ENCODE measurements at regions not wholly inside any gene's neighbourhood (a gene's known extent, or its start where the extent isn't known, plus 50 kb on each side); places are given as distances from the start of the nearest gene placed in this dataset.

- no peak for DNase-seq (ENCODE audit: low spot score)
Measured at GRCh38 chr7:36006636-36007229, 146.3 kb upstream of the EEPD1 start.

GRCh38 chr7:36010656-36011587, 142.1 kb upstream of the EEPD1 start:
- no peak for DNase-seq (ENCODE audit: low spot score)

GRCh38 chr7:36011588-36011965, 141.5 kb upstream of the EEPD1 start:
- no peak for DNase-seq (ENCODE audit: low spot score)

DNA sequence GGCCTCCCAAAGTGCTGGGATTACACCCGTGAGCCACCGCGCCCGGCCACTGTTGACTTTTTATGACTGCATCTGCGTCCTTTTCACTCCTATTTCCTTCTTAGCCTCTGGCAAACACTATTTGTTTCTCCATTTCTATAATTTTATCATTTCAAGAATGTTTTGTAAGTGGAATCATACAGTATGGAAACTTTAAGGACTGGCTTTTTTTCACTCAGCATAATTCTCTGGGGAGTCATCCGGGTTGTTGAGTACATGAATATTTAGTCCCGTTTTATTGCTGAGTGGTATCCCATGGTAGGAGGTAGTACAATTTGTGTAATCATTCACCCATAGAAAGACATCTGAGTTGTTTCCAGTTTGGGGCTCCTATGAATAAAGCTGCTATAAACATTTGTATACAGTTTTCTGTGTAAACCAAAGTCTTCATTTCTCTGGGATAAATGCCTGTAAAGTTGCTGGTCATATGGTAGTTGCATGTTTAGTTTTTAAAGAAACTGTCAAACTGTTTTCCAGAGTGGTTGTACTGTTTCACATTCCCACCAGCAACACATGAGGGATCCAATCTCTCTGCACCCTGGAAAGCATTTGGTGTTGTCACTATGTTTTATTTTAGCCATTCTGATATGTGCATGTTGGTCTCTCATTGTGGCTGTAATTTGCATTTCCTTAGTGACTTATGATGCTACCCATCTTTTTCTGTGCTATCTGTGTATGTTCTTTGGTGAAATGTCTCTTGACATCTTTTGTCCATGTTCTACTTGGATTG, 139.6 kb upstream of the EEPD1 start:
- DNase-seq (ENCODE audit: low spot score), result no peak

DNA sequence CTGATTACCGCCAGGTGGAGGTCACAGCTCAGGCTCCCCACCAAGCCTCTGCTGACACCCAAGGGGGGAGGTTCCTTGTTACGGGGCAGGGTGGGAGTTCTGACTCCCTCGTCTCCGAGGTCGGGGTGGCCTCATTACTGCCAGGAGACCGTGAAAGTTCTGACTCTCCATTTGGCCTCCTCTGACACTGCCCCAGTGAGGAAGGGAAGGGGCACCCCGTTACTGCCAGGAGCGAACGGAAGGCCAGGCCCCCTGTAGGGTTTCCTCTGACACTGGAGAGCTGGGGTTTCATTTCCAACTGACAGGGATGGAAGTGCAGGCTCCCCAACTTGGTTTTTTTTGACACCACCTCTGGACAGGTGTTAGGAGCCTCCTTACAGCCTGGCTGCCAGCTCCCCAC, 138.1 kb upstream of the EEPD1 start:
- DNase-seq (ENCODE audit: low spot score), result no peak

DNA sequence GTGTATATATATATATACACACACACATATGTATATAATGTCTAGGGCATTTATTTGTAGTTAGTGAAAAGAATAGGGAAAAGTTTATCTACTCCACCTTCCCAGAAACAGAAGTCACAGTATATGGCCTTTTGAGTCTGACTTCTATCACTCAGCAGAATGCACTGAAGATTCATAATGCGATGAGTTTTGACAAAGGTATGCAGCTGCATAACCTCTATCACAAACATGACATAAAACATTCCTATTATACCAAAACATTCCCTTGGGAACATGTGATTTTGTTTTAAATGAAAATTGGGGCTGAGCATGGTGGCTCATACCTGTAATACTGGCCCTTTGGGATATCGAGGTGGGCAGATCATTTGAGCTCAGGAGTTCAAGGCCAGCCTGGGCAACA, 137.3 kb upstream of the EEPD1 start:
- DNase-seq (ENCODE audit: low spot score), result no peak

DNA sequence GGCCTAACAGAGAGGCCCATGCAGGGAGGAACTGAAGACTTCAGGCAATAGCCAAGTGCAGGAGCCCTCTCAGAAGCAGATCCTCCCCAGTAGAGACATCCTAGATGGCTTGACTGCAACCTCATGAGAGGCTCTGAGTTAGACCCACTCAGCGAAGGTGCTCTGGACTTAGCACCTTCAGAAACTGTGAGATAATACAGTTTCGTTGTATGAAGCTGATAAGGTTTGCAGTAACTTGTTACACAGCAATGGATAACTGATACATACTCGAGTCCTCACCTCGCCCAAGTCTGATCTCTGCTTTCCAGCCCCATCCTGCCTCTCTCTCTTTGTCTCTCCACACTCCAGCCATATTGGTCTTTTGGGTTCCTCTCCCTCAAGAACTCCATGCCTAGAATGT, 136.4 kb upstream of the EEPD1 start:
- DNase-seq (ENCODE audit: low spot score), result no peak

- no peak for DNase-seq (ENCODE audit: low spot score)
Measured at GRCh38 chr7:36017111-36017510, 135.9 kb upstream of the EEPD1 start.

GRCh38 chr7:36018816-36019484, 134.1 kb upstream of the EEPD1 start:
- DNase-seq (ENCODE audit: low spot score), result no peak

- DNase-seq (ENCODE audit: low spot score), result no peak
Measured at GRCh38 chr7:36019538-36019937, 133.5 kb upstream of the EEPD1 start.

- DNase-seq (ENCODE audit: low spot score), result no peak
Measured at GRCh38 chr7:36019980-36020379, 133.1 kb upstream of the EEPD1 start.

DNA sequence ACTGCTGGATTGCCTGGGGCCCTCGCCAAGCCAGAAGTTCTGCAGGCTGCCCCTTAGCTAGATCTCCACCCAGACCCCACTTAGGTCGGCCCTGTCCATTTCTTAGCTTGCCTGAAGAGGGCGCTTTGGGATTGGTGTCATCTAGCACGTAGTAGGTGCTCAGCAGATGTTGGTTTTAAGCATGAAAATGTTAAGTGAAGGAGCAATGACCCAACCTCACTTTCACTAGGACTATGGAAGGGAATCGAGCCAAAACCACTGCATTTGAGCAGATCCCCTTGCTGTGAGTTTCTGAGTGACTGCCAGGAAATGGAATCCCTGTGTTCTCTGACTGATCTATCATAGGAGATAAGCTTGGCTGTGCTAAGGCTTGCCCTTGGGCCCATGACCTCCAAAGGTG, 131.7 kb upstream of the EEPD1 start:
- DNase-seq (ENCODE audit: low spot score), result no peak

DNA sequence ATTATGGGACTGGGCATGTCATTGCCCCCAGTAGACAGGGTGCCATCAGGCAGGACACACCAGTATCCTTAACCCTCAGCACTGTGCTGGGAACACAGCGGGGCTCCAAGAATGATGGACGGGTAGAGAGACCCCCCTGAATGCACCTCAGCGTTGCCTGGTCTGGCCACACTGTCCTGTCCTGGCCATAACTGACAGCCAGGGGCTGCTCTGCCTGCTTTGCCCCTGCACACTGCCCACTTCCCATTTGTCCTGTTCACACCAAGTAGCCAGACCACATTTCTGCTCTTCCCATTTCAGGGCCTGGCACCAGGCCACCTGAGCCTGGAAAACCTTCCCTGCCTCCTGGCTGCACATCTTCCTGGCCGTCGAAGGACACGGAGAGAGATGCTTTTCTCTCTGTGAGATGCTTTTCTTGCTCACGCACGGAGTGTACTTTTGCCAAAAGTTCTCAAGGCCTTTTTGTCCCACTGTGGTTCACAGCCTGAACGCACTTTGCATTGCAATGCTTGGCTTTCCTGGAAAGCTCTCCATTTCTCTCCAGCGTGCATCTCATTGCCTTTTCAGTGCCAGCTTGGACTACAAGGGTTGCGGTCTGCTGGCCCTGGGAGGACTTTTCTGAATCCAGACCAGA, 131.0 kb upstream of the EEPD1 start:
- no peak for DNase-seq (ENCODE audit: low spot score)

DNA sequence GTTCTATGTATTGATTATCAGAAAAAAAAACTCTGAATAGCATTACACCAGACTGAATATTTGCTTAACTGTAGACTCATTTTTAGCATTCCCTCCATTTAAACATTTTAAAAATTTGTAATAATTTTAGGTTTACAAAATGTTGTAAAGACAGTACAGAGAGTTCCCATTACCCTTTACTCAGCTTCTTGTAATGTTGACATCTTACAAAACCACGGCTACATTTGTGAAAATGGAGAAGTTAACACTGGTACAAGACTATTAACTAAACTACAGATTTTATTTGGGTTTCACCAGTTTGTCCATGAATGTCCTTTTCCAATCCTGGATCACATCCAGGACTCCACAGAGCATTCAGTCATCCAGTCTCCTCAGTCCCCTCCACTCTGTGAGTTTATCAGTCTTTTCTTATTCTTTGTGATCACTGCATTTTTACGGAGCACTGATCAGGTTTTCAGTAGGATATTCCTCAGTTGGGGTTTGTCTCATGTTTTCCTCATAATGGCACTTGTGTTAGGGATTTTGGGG, 130.0 kb upstream of the EEPD1 start:
- DNase-seq (ENCODE audit: low spot score), result no peak

DNA sequence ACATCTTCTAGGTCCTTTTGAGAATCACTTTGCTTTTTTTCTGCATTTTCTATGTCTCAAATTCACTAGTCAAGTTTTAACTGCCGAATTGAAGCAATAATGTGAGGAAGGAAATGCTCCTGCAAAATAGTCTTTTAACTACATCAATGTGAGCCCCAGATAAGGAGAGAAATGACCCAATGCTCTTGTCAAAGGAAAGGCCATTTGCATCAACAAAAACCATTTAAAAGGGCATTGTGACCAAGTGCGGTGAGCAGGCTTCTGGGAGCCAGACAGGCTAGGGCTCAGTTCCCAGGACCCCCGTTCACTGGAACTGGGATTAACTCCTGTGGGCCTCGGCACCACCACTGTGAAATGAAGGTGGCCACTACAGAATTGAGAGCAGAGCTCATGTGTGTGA, 127.9 kb upstream of the EEPD1 start:
- no peak for DNase-seq (ENCODE audit: low spot score)

DNA sequence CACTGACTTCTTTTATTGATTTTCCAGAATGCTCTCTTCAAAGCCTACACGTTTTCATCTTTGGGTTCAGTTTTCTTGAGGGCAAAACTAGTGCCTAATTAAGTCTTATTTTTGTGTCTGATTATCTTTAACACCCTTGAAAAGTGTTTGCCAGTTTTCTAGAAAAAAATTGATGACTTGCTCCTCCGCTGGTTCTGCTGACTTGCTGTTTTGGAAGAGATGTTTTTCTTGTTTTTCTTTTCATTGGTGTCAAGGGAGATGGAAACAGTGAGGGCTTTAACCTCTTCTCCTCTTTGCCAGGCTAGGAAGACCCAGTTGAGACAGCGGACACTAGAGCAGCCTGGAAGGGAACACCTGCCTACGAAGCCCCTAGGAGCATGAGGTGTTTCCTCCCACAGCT, 123.7 kb upstream of the EEPD1 start:
- DNase-seq (ENCODE audit: low spot score), result no peak

- DNase-seq (ENCODE audit: low spot score), result no peak
Measured at GRCh38 chr7:36029853-36030515, 123.1 kb upstream of the EEPD1 start.

- no peak for DNase-seq (ENCODE audit: low spot score)
Measured at GRCh38 chr7:36032361-36032818, 120.7 kb upstream of the EEPD1 start.

DNA sequence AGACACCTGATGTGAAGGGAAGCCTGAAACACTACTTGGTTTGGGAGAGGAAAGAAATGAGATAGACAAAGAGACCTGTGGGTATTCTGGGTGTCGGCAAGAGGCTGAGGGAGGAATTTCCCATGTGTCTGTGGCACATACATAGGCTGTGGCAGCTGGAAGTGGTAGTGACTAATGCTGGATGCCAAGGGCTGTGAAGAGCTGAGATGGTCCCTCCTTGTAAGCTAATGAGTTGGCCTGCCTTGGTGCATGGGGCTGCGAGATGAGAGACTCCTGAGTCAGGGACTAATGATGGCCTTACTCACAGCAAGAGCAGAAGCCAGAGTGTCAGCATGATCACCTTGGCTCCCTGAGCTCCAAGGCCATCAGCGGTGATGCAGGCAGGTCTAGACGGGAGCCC, 119.0 kb upstream of the EEPD1 start:
- DNase-seq (ENCODE audit: low spot score), result no peak

- DNase-seq (ENCODE audit: low spot score), result no peak
Measured at GRCh38 chr7:36035186-36035585, 117.9 kb upstream of the EEPD1 start.

GRCh38 chr7:36036590-36036989, 116.5 kb upstream of the EEPD1 start:
- no peak for DNase-seq (ENCODE audit: low spot score)

All from ecto neural progenitor cell (in vitro differentiated cells).